GM12878 (cell line): ENCODE measurements at regions not wholly inside any gene's neighbourhood (a gene's known extent, or its start where the extent isn't known, plus 50 kb on each side); places are given as distances from the start of the nearest gene placed in this dataset.

ENCODE experiments used
- ATAC-seq: fragments of 200-7000 bp; cut with Tn5 transposase; 3 replicates; pipeline ENCODE4 v1.9.1; 2020; ENCODE audit warnings: mild to moderate bottlenecking, moderate library complexity
- BruUV-seq: library from RNA; stranded (reverse); fragments of 400-500 nt; replicated peaks from 2 replicates; lab custom pipeline; 2021; lab: Mats Ljungman, UMichigan
- CTCF ChIA-PET: fragments of 300-600 bp; sonication (Branson Sonifier 250); formaldehyde crosslinking; extraction: SDS; loops from one replicate; lab custom pipeline; 2021; ENCODE audit warnings: inconsistent platforms; lab: Yijun Ruan, JAX
- POLR2A ChIA-PET: fragments of 350-600 bp; formaldehyde crosslinking; extraction: SDS; loops from one replicate; lab custom pipeline; 2021; ENCODE audit warnings: inconsistent platforms; lab: Charles Lee
- RAD21 ChIA-PET: fragments of 300-600 bp; sonication (Branson Sonifier 250); formaldehyde crosslinking; loops from one replicate; lab custom pipeline; 2023; ENCODE audit warnings: antibody characterized with exemption; ENCODE audit not compliant: unreplicated experiment; lab: Charles Lee
- SMC1A ChIA-PET: fragments of 300-600 bp; sonication (Branson Sonifier 250); formaldehyde crosslinking; loops from one replicate; lab custom pipeline; 2023; ENCODE audit not compliant: unreplicated experiment, uncharacterized antibody; lab: Charles Lee
- DNase-seq: peaks from one replicate; pipeline ENCODE4 v3.0.0-alpha.2; 2011; ENCODE audit warnings: low read depth, low spot score
- FAIRE-seq: peaks from 3 replicates; lab custom pipeline; 2011; peaks lifted over from hg19 to GRCh38; lab: Jason Lieb, UNC
- H2AFZ ChIP-seq: 2 replicates; pipeline ENCODE4 v1.6.0; 2011; ENCODE audit warnings: low read depth, low read length, control low read depth; ENCODE audit not compliant: control insufficient read depth
- H3K27ac ChIP-seq: 2 replicates; pipeline ENCODE4 v1.5.1; 2011; ENCODE audit warnings: control low read depth; ENCODE audit not compliant: control insufficient read depth, insufficient read depth
- H3K27me3 ChIP-seq, 2 experiments: replicated peaks in 1 of 2; 2 replicates each; pipeline versions ENCODE4 v1.6.0 to v1.6.1; 2011; ENCODE audit warnings: low read length in 1 of 2; ENCODE audit not compliant: control insufficient read depth in 2 of 2, insufficient read depth in 2 of 2
- H3K36me3 ChIP-seq, 2 experiments: 2 replicates each; pipeline ENCODE4 v1.5.1; 2011; ENCODE audit warnings: low read length in 1 of 2; ENCODE audit not compliant: control insufficient read depth in 2 of 2, insufficient read depth in 2 of 2
- H3K4me1 ChIP-seq: 2 replicates; pipeline ENCODE4 v1.6.1; 2011; ENCODE audit warnings: mild to moderate bottlenecking, low read length, moderate library complexity, mixed read lengths; ENCODE audit not compliant: control insufficient read depth, insufficient read depth
- H3K4me2 ChIP-seq: 2 replicates; pipeline ENCODE4 v1.6.0; 2011; ENCODE audit warnings: control low read depth; ENCODE audit not compliant: control insufficient read depth, insufficient read depth
- H3K4me3 ChIP-seq: fragments of 200-600 bp; sonication (generic); 2 replicates; pipeline ENCODE4 v1.5.1; 2016
- H3K79me2 ChIP-seq: 2 replicates; pipeline ENCODE4 v1.6.0; 2011; ENCODE audit warnings: low read length; ENCODE audit not compliant: control insufficient read depth, insufficient read depth
- H3K9ac ChIP-seq: 2 replicates; pipeline ENCODE4 v1.8.0; 2011; ENCODE audit warnings: low read length, control low read depth, mixed read lengths; ENCODE audit not compliant: control insufficient read depth, insufficient read depth
- H3K9me3 ChIP-seq: replicated peaks from 3 replicates; pipeline ENCODE4 v1.5.1; 2011; ENCODE audit warnings: mild to moderate bottlenecking, low read length; ENCODE audit not compliant: control insufficient read depth, insufficient read depth
- H4K20me1 ChIP-seq: 2 replicates; pipeline ENCODE4 v1.6.0; 2011; ENCODE audit not compliant: control insufficient read depth, insufficient read depth
- EED ChIP-seq: sonication (generic); IDR thresholded peaks from 2 replicates; pipeline ENCODE4 v1.6.1; 2016; ENCODE audit warnings: antibody characterized with exemption, low read depth
- EP300 ChIP-seq, 2 experiments: fragments of 150-350 bp in 1 of 2; IDR thresholded peaks; 2 replicates each; pipeline ENCODE4 v1.6.1; 2011 to 2012; ENCODE audit warnings: low read depth in 2 of 2, low read length in 2 of 2, borderline replicate concordance in 1 of 2, improper control_type of control experiment in 1 of 2, inconsistent platforms in 1 of 2; ENCODE audit not compliant: control insufficient read depth in 1 of 2
- MEF2A ChIP-seq: IDR thresholded peaks from 2 replicates; pipeline ENCODE4 v1.6.1; 2011; ENCODE audit warnings: low read depth, mild to moderate bottlenecking, low read length, moderate library complexity; ENCODE audit not compliant: insufficient read depth
- NFIC ChIP-seq: IDR thresholded peaks from 2 replicates; pipeline ENCODE4 v1.6.1; 2012; ENCODE audit warnings: low read depth, mild to moderate bottlenecking, inconsistent platforms, low read length, moderate library complexity
- NKRF ChIP-seq: fragments of 450-650 bp; conservative IDR thresholded peaks from 2 replicates; pipeline ENCODE4 v1.6.1; 2017; ENCODE audit warnings: mild to moderate bottlenecking, moderate library complexity
- YY1 ChIP-seq: IDR thresholded peaks from 2 replicates; pipeline ENCODE4 v1.6.1; 2011; ENCODE audit warnings: low read depth, mild to moderate bottlenecking, low read length
- WGBS: methylation state at CpG from one replicate; pipeline ENCODE4 v1.1.6; 2016; ENCODE audit warnings: low lambda C conversion rate; ENCODE audit not compliant: insufficient replicate concordance, insufficient coverage; ENCODE audit errors: missing lambda C conversion rate; 5-methylcytosine and 5-hydroxymethylcytosine counted together
- in situ Hi-C: fragments of 300-500 bp; cut with MboI; formaldehyde crosslinking; loops from 9 replicates; pipeline ENCODE4 v1.14.3; 2018; ENCODE audit warnings: mixed read lengths
- intact Hi-C: fragments of 100-400 bp; cut with micrococcal nuclease; formaldehyde crosslinking; loops from one replicate; pipeline ENCODE4 v1.14.2; 2022; ENCODE audit not compliant: unreplicated experiment

- Histone ChIP-seq H3K27me3 (no peaks in the 10 kb centered on the region), H3K9me3 (no peaks in the 10 kb centered on the region), H3K9ac (no peak overlapping the region)
- intact Hi-C loops = no loop called here
- FAIRE-seq = no peak
- TF ChIP-seq EED (no peak), NKRF (no peak), MEF2A (no peak), EP300 (IDR thresholded peaks at IDR 0.05; ENCODE audit: borderline replicate concordance in 1 of 2, control insufficient read depth in 1 of 2, low read depth in 2 of 2, low read length in 2 of 2) (no peak), NFIC (no peak), YY1 (no peak)
- TF ChIP-seq, all 136 proteins: peak for 0
- Histone ChIP-seq H3K4me2 (no peak overlapping the region), H2AFZ (no peak overlapping the region), H4K20me1 (no peaks in the 10 kb centered on the region), H3K27ac (no peak overlapping the region), H3K79me2 (no peaks in the 10 kb centered on the region), H3K36me3 (no peaks in the 10 kb centered on the region), H3K4me3 (no peak overlapping the region), H3K4me1 (no peaks in the 10 kb centered on the region)
- ChIA-PET SMC1A (interaction anchor here (0.8 to 5.8 kb wide), 7 partner anchors 13 to 490 kb away, joined by 3 to 43 read pairs (median 5); no protein-coding TSS in a partner anchor), RAD21 (interaction anchor here (0.6 to 1.5 kb wide), 6 partner anchors 12 to 767 kb away, joined by 3 to 4 read pairs (median 3); no protein-coding TSS in a partner anchor), POLR2A (interaction anchor here (0.6 to 1.1 kb wide), 4 partner anchors 13 to 221 kb away, joined by 3 to 4 read pairs (median 3); no protein-coding TSS in a partner anchor), CTCF (interaction anchor here (0.8 to 1.4 kb wide), 8 partner anchors 17 to 892 kb away, joined by 3 to 4 read pairs (median 4); no protein-coding TSS in a partner anchor)
- DNase-seq (no peak), ATAC-seq (no peak)
- in situ Hi-C loops = loop anchor here (10.0 kb wide), 1 partner anchor 897 kb away; no protein-coding TSS in a partner anchor
- WGBS = 82% methylated on average over 2 of the region's 2 CpGs
- no TSS peak for BruUV-seq
Observed at GRCh38 chr6:9537381-9537780, 877.5 kb downstream of the TFAP2A start.
